SK-N-SH (cell line): ENCODE measurements at regions not wholly inside any gene's neighbourhood (a gene's known extent, or its start where the extent isn't known, plus 50 kb on each side); places are given as distances from the start of the nearest gene placed in this dataset.

Experiments used
- RAD21 ChIP-seq: IDR thresholded peaks from 2 replicates; pipeline ENCODE4 v1.6.1; 2012; ENCODE audit warnings: mild to moderate bottlenecking, low read length
- TEAD4 ChIP-seq: IDR thresholded peaks from 2 replicates; pipeline ENCODE4 v1.4.0; 2012; ENCODE audit warnings: mild to moderate bottlenecking, borderline replicate concordance; ENCODE audit not compliant: insufficient read depth

DNA sequence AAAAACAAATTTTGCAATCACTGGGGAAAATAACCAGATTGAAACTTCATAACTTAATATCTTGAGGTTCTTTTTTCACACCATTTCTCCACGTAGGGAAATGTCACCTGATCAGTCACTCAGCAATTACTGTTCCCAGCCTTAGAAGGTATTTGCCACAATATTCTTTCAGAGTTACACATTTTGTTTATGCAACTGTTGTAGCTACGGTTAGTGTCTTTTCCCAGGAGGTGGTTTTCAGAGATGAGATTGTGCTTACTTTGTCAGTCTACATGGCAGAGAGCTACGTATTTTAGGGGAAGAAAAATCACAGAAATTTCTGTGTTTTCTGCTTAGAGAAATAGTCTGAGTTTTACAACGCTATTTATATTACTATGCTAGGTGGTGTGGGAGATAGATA, 792.8 kb upstream of the B3GALT2 start:
- TF ChIP-seq TEAD4, result no peak
- TF ChIP-seq RAD21, result no peak
